Putamen (tissue), 1 donor: ENCODE measurements at regions not wholly inside any gene's neighbourhood (a gene's known extent, or its start where the extent isn't known, plus 50 kb on each side); places are given as distances from the start of the nearest gene placed in this dataset.

Experiments used
- DNase-seq: peaks from one replicate; pipeline ENCODE4 v3.0.0-alpha.2; 2016; ENCODE audit warnings: low spot score

- no peak for DNase-seq
These were observed 79.7 kb upstream of the ELOVL6 start for GRCh38 chr4:110278127-110278526.

- no peak for DNase-seq
These were observed 77.5 kb upstream of the ELOVL6 start for GRCh38 chr4:110275871-110276270.

DNA sequence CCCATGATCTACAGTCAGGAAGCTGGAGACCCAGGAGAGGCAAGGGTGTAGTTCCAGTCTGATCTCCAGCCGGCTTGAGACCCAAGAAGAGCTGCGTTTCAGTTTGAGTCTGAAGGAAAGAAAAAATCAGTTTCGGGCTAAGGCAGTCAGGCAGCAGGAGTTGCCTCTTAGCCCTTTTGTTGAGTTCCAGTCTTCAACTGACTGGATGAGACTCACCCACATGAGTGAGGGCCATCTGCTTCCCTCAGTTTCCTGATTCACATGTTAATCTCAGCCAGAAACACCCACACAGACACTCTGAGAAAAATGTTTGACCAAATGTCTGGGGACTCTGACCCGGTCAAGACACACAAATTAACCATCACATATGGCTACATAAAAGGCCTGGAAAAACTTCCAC is 73.6 kb upstream of the ELOVL6 start:
- no peak for DNase-seq

DNA sequence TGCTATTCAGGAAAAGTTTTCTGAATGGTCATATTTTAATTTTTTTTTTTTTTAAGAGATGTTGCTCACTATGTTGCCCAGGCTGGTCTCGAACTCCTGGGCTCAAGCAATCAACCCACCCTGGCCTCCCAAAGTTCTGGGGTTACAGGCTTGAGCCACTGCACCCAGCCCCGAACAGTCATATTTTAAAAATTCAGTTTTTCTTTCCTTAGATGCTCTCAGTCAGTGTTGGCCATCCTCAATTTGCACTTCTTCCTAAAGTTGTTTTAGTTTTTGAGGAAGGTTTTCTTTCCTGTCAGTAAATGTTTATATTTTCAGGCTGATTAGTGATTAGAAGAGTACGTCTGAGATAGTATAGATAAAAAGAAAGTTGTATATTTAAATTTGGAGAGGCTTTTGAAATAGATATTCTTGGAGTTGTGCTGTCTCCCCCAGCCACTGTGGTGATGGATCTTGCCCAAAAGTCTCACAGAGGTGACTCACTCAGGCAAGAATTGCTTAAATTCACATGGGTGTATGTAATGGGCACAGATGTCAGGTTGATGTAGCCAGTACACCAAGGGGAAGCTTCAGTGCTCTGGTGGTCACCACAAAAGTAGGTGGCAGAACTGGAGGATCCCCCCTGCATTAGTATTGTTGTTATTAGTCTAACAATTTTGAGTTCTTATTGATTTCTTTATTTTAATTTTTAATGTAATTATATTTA is 72.2 kb upstream of the ELOVL6 start:
- no peak for DNase-seq

DNA sequence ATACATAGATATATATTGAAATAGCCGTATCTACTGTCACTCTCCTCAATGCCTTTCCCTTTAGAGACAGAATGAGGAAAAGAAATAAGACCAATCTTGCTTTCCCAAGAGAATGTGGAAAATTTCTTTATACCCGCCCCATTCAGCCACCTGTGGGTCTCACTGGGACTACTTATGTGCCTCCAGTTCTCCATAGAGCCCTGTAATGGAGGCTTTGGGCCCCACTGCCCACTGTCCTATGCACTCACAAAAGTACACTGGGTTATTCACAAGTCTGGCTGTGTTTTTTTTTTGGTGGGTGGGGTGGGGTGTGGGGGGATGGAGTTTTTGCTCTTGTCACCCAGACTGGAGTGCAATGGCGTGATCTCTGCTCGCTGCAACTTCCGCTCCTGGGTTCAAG is 70.4 kb upstream of the ELOVL6 start:
- DNase-seq, result no peak

DNA sequence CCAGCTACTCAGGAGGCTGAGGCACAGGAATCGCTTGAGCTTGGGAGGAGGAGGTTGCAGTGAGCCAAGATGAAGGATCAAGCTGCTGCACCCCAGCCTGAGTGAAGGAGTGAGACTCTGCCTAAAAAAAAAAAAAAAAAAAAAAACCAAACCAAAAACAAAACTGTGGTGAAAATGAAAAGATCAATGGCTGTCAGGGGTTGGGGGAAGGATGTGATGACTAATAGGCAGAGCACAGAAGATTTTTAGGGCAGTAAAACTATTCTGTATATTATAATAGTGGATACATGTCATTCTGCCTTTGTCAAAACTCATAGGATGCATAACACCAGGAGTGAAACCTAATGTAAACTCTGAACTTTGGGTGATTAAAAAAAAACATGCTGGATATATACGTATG is 69.9 kb upstream of the ELOVL6 start:
- no peak for DNase-seq

- no peak for DNase-seq
These were observed 67.7 kb upstream of the ELOVL6 start for GRCh38 chr4:110266136-110266535.

- DNase-seq, result no peak
These were observed 66.6 kb upstream of the ELOVL6 start for GRCh38 chr4:110265001-110265400.

GRCh38 chr4:110260299-110260698 is 61.9 kb upstream of the ELOVL6 start:
- DNase-seq, result no peak

DNA sequence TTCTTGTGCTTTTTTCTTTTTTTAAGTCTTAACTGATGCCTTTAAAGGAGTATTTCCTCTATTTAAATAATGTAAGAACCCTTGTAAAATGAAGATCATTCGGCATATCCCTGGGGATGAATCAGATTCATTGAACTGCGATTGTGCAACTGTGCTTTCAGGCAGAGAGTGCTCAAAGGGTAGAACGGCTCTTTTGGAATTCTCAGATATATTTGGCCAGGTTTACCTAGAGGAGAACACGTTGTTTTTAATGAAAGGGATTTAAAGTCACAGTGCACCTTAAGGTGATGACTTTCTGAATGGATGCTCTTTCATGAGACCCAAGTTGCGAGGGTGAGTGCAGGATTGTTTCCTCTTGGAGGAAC is 51.6 kb upstream of the ELOVL6 start:
- no peak for DNase-seq

DNA sequence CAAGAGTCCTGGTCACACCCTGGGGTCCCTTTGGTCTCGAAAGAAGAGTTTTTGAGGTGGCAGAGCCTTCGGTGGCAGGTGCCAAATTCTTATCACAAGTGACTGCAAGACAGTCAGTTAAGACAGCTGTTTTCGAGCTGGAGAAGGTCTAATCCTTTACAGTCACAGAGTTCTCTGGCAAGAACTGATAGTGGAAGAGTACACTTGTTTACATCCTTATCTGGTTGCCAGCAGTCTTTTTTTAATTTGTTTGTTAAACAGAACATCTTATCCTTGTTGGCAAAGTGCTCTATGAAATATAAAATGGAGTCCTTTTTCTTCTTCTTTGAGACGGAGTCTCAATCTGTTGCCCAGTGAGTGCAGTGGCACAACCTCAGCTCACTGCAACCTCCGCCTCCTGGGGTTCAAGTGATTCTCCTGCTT is 50.4 kb upstream of the ELOVL6 start:
- no peak for DNase-seq
